ENCODE measurements at regions not wholly inside any gene's neighbourhood (a gene's known extent, or its start where the extent isn't known, plus 50 kb on each side); places are given as distances from the start of the nearest gene placed in this dataset.

GRCh38 chr10:44289125-44289524 is 95.8 kb downstream of the CXCL12 start:
- TF ChIP-seq CTCF (IDR thresholded peaks at IDR 0.05) (no peak), POLR2A (IDR thresholded peaks at IDR 0.05) (no peak)
